ENCODE measurements at regions not wholly inside any gene's neighbourhood (a gene's known extent, or its start where the extent isn't known, plus 50 kb on each side); places are given as distances from the start of the nearest gene placed in this dataset.

- TF ChIP-seq ZNF512B (CRISPR knock-in tag; IDR thresholded peaks at IDR 0.05; ENCODE audit: borderline replicate concordance) = peak; percentile 88; the same call in 1 of the 2 replicates
- TF ChIP-seq RXRA (CRISPR knock-in tag; IDR thresholded peaks at IDR 0.05) = peak; percentile 100
- TF ChIP-seq FOXC1 (CRISPR knock-in tag; IDR thresholded peaks at IDR 0.05; ENCODE audit: borderline replicate concordance) = peak; percentile 91
- TF ChIP-seq TRAFD1 (CRISPR knock-in tag; IDR thresholded peaks at IDR 0.05; ENCODE audit: borderline replicate concordance) = no peak
- peak; percentile 80; the same call in 1 of the 2 replicates for TF ChIP-seq CREBL2 (CRISPR knock-in tag; IDR thresholded peaks at IDR 0.05; ENCODE audit: borderline replicate concordance)
- TF ChIP-seq ZNF883 (CRISPR knock-in tag; IDR thresholded peaks at IDR 0.05; ENCODE audit: not compliant biosample characterization) = peak; percentile 79
- peak; percentile 92 for TF ChIP-seq YEATS4 (CRISPR knock-in tag; IDR thresholded peaks at IDR 0.05; ENCODE audit: borderline replicate concordance)
- TF ChIP-seq ZNF639 (CRISPR knock-in tag; conservative IDR thresholded peaks at IDR 0.05) = 0 out of 2 replicates have a peak, but pooled peaks have one; percentile 42
- peak; percentile 97 for TF ChIP-seq ZNF878 (CRISPR knock-in tag; IDR thresholded peaks at IDR 0.05)
- TF ChIP-seq ZHX1 (CRISPR knock-in tag; IDR thresholded peaks at IDR 0.05; ENCODE audit: low read depth) = peak; percentile 75; the same call in 1 of the 2 replicates
- TF ChIP-seq FOXA1 (IDR thresholded peaks at IDR 0.05) = peak; percentile 79
- peak; percentile 100 for TF ChIP-seq FOXA1 (CRISPR knock-in tag; IDR thresholded peaks at IDR 0.05)
- peak; percentile 88; the same call in 1 of the 2 replicates for TF ChIP-seq ZNF772 (CRISPR knock-in tag; IDR thresholded peaks at IDR 0.05)
- peak; percentile 82 for TF ChIP-seq ZFY (CRISPR knock-in tag; IDR thresholded peaks at IDR 0.05)
- TF ChIP-seq MXD1 (CRISPR knock-in tag; IDR thresholded peaks at IDR 0.05) = no peak; the same call in 1 of the 2 replicates
- no peak for TF ChIP-seq ISX (CRISPR knock-in tag; conservative IDR thresholded peaks at IDR 0.05)
- TF ChIP-seq ZNF235 (CRISPR knock-in tag; IDR thresholded peaks at IDR 0.05; ENCODE audit: borderline replicate concordance) = no peak
- TF ChIP-seq TBX3 (IDR thresholded peaks at IDR 0.05; ENCODE audit: borderline replicate concordance) = peak; percentile 73; the same call in 1 of the 2 replicates
- no peak for TF ChIP-seq HMGA1 (CRISPR knock-in tag; conservative IDR thresholded peaks at IDR 0.05)
- TF ChIP-seq KDM4B (CRISPR knock-in tag; IDR thresholded peaks at IDR 0.05) = peak; percentile 99
- TF ChIP-seq ZMAT5 (CRISPR knock-in tag; IDR thresholded peaks at IDR 0.05; ENCODE audit: borderline replicate concordance, low read depth) = no peak
Measured at GRCh38 chr20:22430746-22431168, 153.6 kb downstream of the FOXA2 start (continued).

Measured in HepG2 (cell line).